GM21390 (cell line): ENCODE measurements at regions not wholly inside any gene's neighbourhood (a gene's known extent, or its start where the extent isn't known, plus 50 kb on each side); places are given as distances from the start of the nearest gene placed in this dataset.

Source experiments
- ATAC-seq: cut with Tn5 transposase; IDR thresholded peaks from one replicate; pipeline ENCODE4 v1.9.1; 2021; ENCODE audit not compliant: unreplicated experiment

- no peak for ATAC-seq
These were observed 161.2 kb downstream of the PLPP3 start for GRCh38 chr1:56418151-56418631.

- no peak for ATAC-seq
These were observed 161.7 kb downstream of the PLPP3 start for GRCh38 chr1:56417646-56418045.

DNA sequence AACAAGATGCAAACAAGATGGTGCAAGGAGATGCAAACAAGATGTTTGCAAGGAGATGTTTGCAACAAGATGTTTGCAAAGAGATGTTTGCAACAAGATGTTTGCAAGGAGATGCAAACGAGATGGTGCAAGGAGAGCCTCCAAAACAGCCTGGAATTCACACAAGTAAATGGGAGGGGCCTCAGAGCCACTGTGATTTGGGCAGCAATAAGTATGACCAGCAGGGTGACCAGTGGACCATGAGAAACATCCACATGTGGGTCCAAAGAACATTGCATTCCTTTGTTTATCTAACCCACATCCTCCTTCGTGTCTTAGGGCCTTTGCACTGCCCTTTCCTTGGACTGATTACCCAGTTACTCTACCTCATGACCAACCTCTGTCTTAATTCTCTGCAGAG, 162.9 kb downstream of the PLPP3 start:
- ATAC-seq: no peak

DNA sequence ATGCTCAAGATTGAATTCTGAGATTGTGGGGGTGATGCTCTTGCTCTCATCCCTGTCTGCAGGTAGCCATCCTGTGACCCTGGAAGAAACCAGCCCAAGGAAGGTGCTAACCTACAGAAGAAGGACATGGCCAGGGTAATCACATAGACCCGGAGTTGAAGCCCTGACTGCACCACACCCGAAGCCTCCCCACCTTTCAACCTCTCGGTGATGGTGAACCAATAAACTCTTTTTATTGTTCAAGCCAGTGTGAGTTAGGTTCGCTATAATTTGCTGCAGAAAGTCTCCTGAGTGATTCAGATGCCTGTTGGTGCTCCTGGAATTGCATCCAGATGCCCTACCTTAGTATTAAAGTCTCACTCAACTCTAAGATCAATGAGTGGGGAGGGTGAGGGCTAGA, 163.6 kb downstream of the PLPP3 start:
- no peak for ATAC-seq

GRCh38 chr1:56415258-56415657, 164.1 kb downstream of the PLPP3 start:
- ATAC-seq: no peak

GRCh38 chr1:56414728-56415224, 164.6 kb downstream of the PLPP3 start:
- ATAC-seq: no peak

- ATAC-seq: no peak
These were observed 165.6 kb downstream of the PLPP3 start for GRCh38 chr1:56413671-56414199.

GRCh38 chr1:56411484-56412180, 167.7 kb downstream of the PLPP3 start:
- no peak for ATAC-seq

GRCh38 chr1:56411021-56411420, 168.3 kb downstream of the PLPP3 start:
- no peak for ATAC-seq

DNA sequence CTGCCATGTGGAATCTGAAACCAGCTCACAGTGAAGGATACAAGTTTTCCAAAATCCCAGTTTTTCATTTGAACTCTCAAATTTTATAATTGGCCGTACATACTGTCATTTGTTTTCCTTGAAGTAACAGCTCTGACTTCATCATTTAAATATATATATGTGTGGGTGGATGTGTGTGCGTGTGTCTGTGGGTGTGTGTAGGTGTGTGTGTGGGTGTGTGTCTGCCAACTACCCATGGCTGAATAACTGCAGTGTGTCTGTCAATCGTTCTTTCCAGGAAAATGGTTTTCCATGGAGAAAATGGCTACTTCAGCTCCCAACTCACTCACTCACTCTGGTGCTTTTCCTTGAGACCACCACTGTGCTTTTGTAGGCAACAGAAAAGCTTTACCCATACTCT, 169.0 kb downstream of the PLPP3 start:
- no peak for ATAC-seq

- ATAC-seq: no peak
These were observed 170.2 kb downstream of the PLPP3 start for GRCh38 chr1:56409112-56409691.

GRCh38 chr1:56406821-56407220, 172.5 kb downstream of the PLPP3 start:
- no peak for ATAC-seq

DNA sequence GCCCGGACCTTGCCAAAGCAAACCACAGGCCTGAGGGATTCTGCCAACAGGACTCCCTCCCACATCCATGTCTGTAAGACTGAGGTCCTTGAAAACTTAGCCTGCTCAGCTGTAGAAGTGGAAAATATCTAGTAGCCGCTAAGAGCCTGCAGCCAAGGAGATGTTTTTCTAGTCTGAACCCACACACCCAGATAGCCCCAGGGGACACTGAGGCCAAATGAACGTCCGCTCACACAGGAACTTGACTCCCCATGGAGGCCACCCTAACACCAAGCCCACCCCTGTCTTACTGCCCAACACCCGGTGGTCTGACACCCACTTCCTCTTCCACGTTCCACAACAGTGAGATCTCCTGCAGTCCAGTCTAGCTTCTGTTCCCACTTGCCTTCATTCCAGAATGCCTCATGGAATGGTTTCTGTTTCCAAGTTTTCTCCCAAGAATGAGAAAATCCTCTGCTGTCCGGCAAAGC, 174.8 kb downstream of the PLPP3 start:
- ATAC-seq: no peak

GRCh38 chr1:56404066-56404465, 175.3 kb downstream of the PLPP3 start:
- no peak for ATAC-seq

DNA sequence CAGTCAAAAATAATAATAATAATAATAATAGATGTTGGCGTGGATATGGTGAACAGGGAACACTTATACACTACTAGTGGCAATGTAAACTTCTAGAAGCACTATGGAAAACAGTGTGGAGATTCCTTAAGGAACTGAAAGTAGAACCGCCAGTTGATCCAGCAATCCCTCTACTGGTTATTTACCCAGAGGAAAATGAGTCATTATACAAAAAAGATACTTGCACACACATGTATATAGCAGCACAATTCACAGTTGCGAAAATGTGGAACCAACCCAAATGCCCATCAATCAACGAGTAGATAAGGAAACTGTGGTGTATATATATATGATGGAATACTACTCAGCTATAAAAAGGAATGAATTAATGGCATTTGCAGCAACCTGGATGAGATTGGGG, 176.0 kb downstream of the PLPP3 start:
- ATAC-seq: no peak

- no peak for ATAC-seq
These were observed 178.2 kb downstream of the PLPP3 start for GRCh38 chr1:56401191-56401590.

- no peak for ATAC-seq
These were observed 178.8 kb downstream of the PLPP3 start for GRCh38 chr1:56400526-56400925.

DNA sequence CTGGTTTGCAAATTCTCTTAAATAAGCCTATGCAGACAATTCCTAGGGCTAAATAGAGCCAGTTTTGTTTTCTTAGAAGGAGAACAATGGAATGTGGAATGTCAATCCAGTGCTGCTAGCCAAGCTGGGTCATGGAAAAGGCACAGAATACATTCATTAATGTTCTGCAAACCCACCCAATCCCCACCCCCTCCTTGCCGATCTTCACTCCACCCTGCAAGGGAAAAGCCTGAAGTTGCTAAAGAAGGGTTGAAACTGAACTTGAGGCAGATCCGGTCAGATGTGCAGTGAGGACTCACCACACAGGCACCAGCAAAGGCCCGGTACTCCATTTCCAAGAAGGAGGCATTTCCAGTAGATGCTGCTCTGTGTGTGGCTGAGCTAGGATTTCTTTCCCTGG, 179.6 kb downstream of the PLPP3 start:
- no peak for ATAC-seq

- no peak for ATAC-seq
These were observed 180.0 kb downstream of the PLPP3 start for GRCh38 chr1:56399326-56399725.

GRCh38 chr1:56397811-56398231, 181.5 kb downstream of the PLPP3 start:
- ATAC-seq: no peak

DNA sequence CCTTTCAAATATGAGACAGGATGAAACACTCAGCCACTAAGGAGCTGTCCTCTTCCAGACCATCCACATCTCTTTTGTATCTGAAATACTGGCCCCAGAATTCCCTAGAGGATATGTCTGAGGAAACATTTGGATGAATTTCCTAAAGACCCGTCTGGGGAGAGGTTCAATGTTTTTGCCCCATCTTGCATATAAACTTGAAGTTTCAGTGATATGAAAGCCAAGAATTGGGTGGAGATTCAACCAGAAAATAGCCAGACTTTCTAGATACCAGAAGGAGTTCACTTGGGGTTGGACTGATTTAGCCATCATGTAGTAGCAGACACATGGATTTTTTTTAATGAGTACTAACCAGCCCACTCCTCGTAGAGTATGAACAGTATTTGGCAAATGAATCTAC, 182.0 kb downstream of the PLPP3 start:
- ATAC-seq: no peak

DNA sequence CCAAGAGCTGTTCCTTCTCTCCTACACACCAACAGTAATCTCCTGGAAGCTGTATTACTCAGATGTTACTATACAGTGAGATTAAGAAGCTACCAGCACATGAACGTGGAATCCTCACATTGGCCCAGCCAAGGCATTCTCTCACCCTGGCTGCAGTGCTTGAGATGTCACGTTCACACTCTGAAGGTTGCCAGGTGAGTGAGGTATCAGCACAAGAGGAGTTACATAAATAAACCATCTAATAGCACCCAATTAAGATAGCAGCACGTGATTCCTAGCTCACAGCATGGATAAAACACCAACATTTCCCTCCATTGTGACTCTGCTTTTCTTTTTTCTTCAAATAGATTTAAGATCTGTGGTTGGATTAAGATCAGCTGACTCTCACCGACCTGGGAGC, 182.8 kb downstream of the PLPP3 start:
- no peak for ATAC-seq
